CD4-positive, alpha-beta memory T cell (primary cell): ENCODE measurements at regions not wholly inside any gene's neighbourhood (a gene's known extent, or its start where the extent isn't known, plus 50 kb on each side); places are given as distances from the start of the nearest gene placed in this dataset.

Source experiments
- CTCF ChIA-PET: fragments of 350-600 bp; sonication (Branson Sonifier 250); formaldehyde crosslinking; loops from one replicate; lab custom pipeline; 2021; ENCODE audit warnings: inconsistent platforms; ENCODE audit not compliant: partially characterized antibody; lab: Charles Lee
- POLR2A ChIA-PET: fragments of 350-600 bp; sonication (Branson Sonifier 250); formaldehyde crosslinking; loops from one replicate; lab custom pipeline; 2021; ENCODE audit not compliant: partially characterized antibody; lab: Charles Lee
- DNase-seq, 5 donors: peaks; one replicate each; pipeline versions ENCODE4 v3.0.0 to v3.0.0-alpha.2; 2020 to 2022; ENCODE audit warnings: mixed read lengths in 1 of 5
- H3K27ac ChIP-seq: one replicate; pipeline ENCODE4 v1.7.0; 2013; ENCODE audit warnings: low read depth, low read length
- H3K27me3 ChIP-seq: 2 replicates; pipeline ENCODE4 v1.7.0; 2013; ENCODE audit warnings: mild to moderate bottlenecking, low read length, moderate library complexity; ENCODE audit not compliant: insufficient read depth
- H3K36me3 ChIP-seq: 2 replicates; pipeline ENCODE4 v1.7.0; 2013; ENCODE audit warnings: mild to moderate bottlenecking, low read length, moderate library complexity; ENCODE audit not compliant: insufficient read depth
- H3K4me1 ChIP-seq: 2 replicates; pipeline ENCODE4 v1.7.0; 2013; ENCODE audit warnings: mild to moderate bottlenecking, low read length, moderate library complexity; ENCODE audit not compliant: insufficient read depth
- H3K4me3 ChIP-seq, 2 donors: one replicate each; pipeline ENCODE4 v1.7.0; 2013; ENCODE audit warnings: low read length in 2 of 2, mild to moderate bottlenecking in 1 of 2
- H3K9me3 ChIP-seq, 2 donors: one replicate each; pipeline ENCODE4 v1.7.0; 2013; ENCODE audit warnings: low read length in 2 of 2, control low read depth in 1 of 2; ENCODE audit not compliant: control insufficient read depth in 1 of 2
- H3K27ac Mint-ChIP-seq, 7 donors: one replicate each; pipeline ENCODE4 v1.8.0; 2020 to 2021; ENCODE audit warnings: mixed read lengths in 7 of 7, mild to moderate bottlenecking in 6 of 7, inconsistent platforms in 3 of 7, moderate library complexity in 3 of 7
- H3K27me3 Mint-ChIP-seq, 2 donors: one replicate each; pipeline ENCODE4 v1.8.0; 2020 to 2021; ENCODE audit warnings: mixed read lengths in 2 of 2
- H3K36me3 Mint-ChIP-seq, 2 donors: one replicate each; pipeline ENCODE4 v1.8.0; 2020 to 2021; ENCODE audit warnings: mixed read lengths in 2 of 2, inconsistent platforms in 1 of 2, mild to moderate bottlenecking in 1 of 2
- H3K4me1 Mint-ChIP-seq, 4 donors: one replicate each; pipeline ENCODE4 v1.8.0; 2020 to 2021; ENCODE audit warnings: mixed read lengths in 4 of 4, mild to moderate bottlenecking in 1 of 4
- H3K4me3 Mint-ChIP-seq, 8 donors: one replicate each; pipeline ENCODE4 v1.8.0; 2020 to 2021; ENCODE audit warnings: mixed read lengths in 8 of 8, mild to moderate bottlenecking in 7 of 8, moderate library complexity in 6 of 8, inconsistent platforms in 3 of 8
- H3K9me3 Mint-ChIP-seq, 8 donors: one replicate each; pipeline ENCODE4 v1.8.0; 2020 to 2021; ENCODE audit warnings: mixed read lengths in 8 of 8, mild to moderate bottlenecking in 5 of 8, inconsistent platforms in 3 of 8, moderate library complexity in 1 of 8
- intact Hi-C: fragments of 100-400 bp; cut with micrococcal nuclease; formaldehyde crosslinking; loops from one replicate; pipeline ENCODE4 v1.15.1; 2023

DNA sequence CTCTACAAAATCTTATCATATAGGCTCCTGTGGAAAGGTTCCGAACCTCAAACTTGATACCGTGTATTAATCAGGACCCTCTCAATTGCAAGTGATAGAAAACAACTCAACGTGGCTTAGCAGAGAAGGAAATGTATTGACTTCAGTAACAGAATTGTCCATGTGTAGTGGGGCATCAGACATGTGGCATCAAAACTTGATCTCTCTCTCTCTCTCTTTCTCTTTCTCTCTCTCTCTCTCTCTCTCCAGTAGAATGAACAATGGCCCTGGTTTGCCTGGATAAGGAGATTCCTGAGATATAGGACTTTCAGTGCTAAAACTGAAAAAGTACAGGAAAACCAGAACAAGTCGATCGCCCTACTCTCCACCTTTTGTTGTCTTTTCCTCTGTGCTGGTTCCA, 168.2 kb downstream of the DRD1 start:
- Histone ChIP-seq H3K36me3 (no peaks in the 10 kb centered on the region), H3K4me3 (no peak overlapping the region), H3K9me3 (no peaks in the 10 kb centered on the region), H3K27ac (no peak overlapping the region), H3K27me3 (no peaks in the 10 kb centered on the region), H3K4me1 (no peaks in the 10 kb centered on the region)
- POLR2A ChIA-PET = no interaction called here
- Mint-ChIP-seq H3K4me1 (no peaks in the 10 kb centered on the region), H3K27ac (no peak overlapping the region), H3K4me3 (no peak overlapping the region), H3K27me3 (peaks cover 7 to 13% of the 10 kb centered on the region in 2 donors), H3K9me3 (peaks cover 0 to 4% (median 0%) of the 10 kb centered on the region in 8 donors), H3K36me3 (no peaks in the 10 kb centered on the region)
- intact Hi-C loops = no loop called here
- CTCF ChIA-PET = no interaction called here
- no peak for DNase-seq

DNA sequence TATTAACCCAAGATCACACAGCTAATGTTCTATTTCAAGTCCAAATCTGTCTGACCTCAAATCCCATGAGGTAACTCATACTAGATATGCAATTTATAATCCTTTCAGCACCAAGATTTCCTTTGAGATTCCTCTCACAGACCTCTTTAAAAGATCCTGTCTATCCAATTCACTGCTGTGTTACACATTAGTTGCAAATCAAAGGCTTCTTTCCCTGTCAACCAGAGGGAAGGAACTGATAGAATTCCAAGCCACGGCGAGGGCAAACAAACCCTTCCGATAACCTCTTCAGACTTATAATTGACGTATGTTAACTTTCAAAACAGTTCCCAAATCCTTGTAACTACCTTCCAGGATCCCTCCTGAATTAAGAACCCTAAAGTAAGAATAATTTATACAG, 168.9 kb downstream of the DRD1 start:
- POLR2A ChIA-PET = no interaction called here
- Mint-ChIP-seq H3K4me3 (no peak overlapping the region), H3K4me1 (no peaks in the 10 kb centered on the region), H3K27ac (no peak overlapping the region), H3K27me3 (peaks cover 7 to 13% of the 10 kb centered on the region in 2 donors), H3K9me3 (peaks cover 0 to 4% (median 0%) of the 10 kb centered on the region in 8 donors), H3K36me3 (no peaks in the 10 kb centered on the region)
- H3K36me3 ChIP-seq = no peaks in the 10 kb centered on the region
- H3K4me1 ChIP-seq = no peaks in the 10 kb centered on the region
- intact Hi-C loops = no loop called here
- CTCF ChIA-PET = no interaction called here
- H3K4me3 ChIP-seq = no peak overlapping the region
- H3K27me3 ChIP-seq = no peaks in the 10 kb centered on the region
- H3K9me3 ChIP-seq = no peaks in the 10 kb centered on the region
- H3K27ac ChIP-seq = no peak overlapping the region
- DNase-seq = no peak

DNA sequence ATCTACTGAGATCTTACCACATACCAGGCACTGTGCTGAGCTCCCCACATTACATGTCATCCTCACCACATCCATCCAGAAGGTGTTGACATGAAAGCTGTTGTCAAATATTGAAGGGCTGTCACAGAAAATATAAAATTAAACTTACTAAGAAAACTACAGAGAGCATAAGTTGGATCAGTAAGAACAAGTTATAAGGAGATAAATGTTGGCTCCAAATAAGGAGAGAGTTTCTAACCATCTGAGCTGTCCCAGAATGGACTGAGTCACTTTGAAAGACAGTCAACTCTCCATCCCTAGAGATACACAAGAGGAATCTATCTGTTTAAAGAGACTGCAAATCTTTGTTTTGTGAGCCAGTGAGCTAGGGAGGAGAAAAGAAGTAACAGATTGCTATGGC, 169.8 kb downstream of the DRD1 start:
- no peak for DNase-seq
- Histone ChIP-seq H3K27me3 (no peaks in the 10 kb centered on the region), H3K36me3 (no peaks in the 10 kb centered on the region), H3K9me3 (no peaks in the 10 kb centered on the region), H3K4me1 (no peaks in the 10 kb centered on the region), H3K4me3 (no peak overlapping the region), H3K27ac (no peak overlapping the region)
- Mint-ChIP-seq H3K36me3 (no peaks in the 10 kb centered on the region), H3K27ac (no peak overlapping the region), H3K9me3 (peaks cover 0 to 2% (median 0%) of the 10 kb centered on the region in 8 donors), H3K27me3 (peaks cover 8 to 15% of the 10 kb centered on the region in 2 donors), H3K4me1 (no peaks in the 10 kb centered on the region), H3K4me3 (no peak overlapping the region)
- intact Hi-C loops = no loop called here
- POLR2A ChIA-PET = no interaction called here
- CTCF ChIA-PET = no interaction called here

DNA sequence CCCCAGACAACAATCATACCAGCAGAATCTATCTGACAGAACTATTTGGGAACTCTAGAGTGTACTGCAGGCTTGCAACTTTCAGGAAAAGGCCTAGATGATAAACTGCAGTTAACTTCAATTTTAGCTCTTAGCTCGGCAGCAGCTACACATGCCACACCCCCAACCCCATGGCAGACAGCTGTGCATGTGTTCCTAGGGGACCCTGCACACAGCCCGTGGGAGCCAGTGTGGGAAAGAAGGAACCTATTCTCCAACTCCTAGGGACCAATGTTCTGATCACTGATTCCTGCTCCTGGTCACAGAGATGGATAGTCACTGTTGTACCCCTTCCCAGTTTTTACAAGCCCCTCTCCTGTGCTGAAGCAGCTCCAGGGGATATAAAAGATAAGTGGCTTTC, 179.6 kb downstream of the DRD1 start:
- CTCF ChIA-PET = no interaction called here
- H3K27ac Mint-ChIP-seq = no peak overlapping the region
- Histone ChIP-seq H3K9me3 (no peaks in the 10 kb centered on the region), H3K4me3 (no peak overlapping the region), H3K4me1 (no peaks in the 10 kb centered on the region), H3K27ac (no peak overlapping the region), H3K36me3 (no peaks in the 10 kb centered on the region), H3K27me3 (no peaks in the 10 kb centered on the region)
- peaks cover 9 to 22% of the 10 kb centered on the region in 2 donors for H3K27me3 Mint-ChIP-seq
- H3K4me1 Mint-ChIP-seq = no peaks in the 10 kb centered on the region
- POLR2A ChIA-PET = no interaction called here
- H3K4me3 Mint-ChIP-seq = no peak overlapping the region
- no peak for DNase-seq
- peaks cover 0 to 15% (median 5%) of the 10 kb centered on the region in 8 donors for H3K9me3 Mint-ChIP-seq
- intact Hi-C loops = no loop called here
- no peaks in the 10 kb centered on the region for H3K36me3 Mint-ChIP-seq

DNA sequence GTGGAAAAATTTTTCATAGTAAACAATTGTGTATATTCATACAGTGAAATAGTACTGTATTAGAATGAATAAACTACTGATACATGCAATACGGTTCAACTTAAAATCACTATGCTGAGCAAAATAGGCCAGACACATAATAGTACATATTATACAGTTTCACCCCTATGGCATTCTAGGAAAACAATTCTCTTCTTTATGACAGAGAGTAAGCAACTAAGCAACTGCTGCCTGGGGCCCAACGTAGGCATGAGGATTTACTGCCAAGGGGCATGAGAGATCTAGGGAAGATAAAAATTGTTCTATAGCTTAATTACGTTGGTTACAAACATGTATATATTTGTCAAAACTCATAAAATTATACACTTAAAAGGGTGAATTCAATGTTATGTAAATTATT, 180.2 kb downstream of the DRD1 start:
- Histone ChIP-seq H3K4me3 (no peak overlapping the region), H3K36me3 (no peaks in the 10 kb centered on the region), H3K27me3 (no peaks in the 10 kb centered on the region), H3K9me3 (no peaks in the 10 kb centered on the region), H3K27ac (no peak overlapping the region), H3K4me1 (no peaks in the 10 kb centered on the region)
- peaks cover 0 to 15% (median 5%) of the 10 kb centered on the region in 8 donors for H3K9me3 Mint-ChIP-seq
- DNase-seq = no peak
- ChIA-PET POLR2A (no interaction called here), CTCF (no interaction called here)
- H3K36me3 Mint-ChIP-seq = no peaks in the 10 kb centered on the region
- H3K4me1 Mint-ChIP-seq = no peaks in the 10 kb centered on the region
- H3K27ac Mint-ChIP-seq = no peak overlapping the region
- intact Hi-C loops = no loop called here
- no peak overlapping the region for H3K4me3 Mint-ChIP-seq
- H3K27me3 Mint-ChIP-seq = peaks cover 6 to 22% of the 10 kb centered on the region in 2 donors

DNA sequence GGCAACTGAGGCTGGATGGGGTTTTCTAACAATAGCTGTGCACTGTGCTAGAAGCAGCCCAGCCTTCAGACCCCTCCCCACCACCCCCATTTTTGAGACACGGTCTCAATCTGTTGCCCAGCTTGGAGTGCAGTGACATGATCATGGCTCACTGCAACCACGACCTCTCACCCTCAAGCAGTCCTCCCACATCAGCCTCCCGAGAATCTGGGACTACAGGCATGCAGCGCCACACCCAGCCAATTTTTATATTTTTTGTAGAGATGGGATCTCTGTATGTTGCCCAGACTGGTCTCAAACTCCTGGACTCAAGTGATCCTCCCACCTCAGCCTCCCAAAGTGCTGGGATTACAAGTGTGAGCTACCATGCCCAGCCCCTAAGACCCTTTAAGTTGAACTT, 182.5 kb downstream of the DRD1 start:
- ChIA-PET CTCF (no interaction called here), POLR2A (no interaction called here)
- no peaks in the 10 kb centered on the region for H3K36me3 Mint-ChIP-seq
- no peaks in the 10 kb centered on the region for H3K27me3 ChIP-seq
- DNase-seq = no peak
- H3K4me1 ChIP-seq = no peaks in the 10 kb centered on the region
- H3K4me1 Mint-ChIP-seq = peaks cover 0 to 4% (median 0%) of the 10 kb centered on the region in 4 donors
- H3K9me3 ChIP-seq = no peaks in the 10 kb centered on the region
- H3K4me3 ChIP-seq = no peak overlapping the region
- intact Hi-C loops = no loop called here
- H3K4me3 Mint-ChIP-seq = no peak overlapping the region
- peaks cover 4 to 19% of the 10 kb centered on the region in 2 donors for H3K27me3 Mint-ChIP-seq
- no peak overlapping the region for H3K27ac Mint-ChIP-seq
- H3K9me3 Mint-ChIP-seq = peaks cover 0 to 15% (median 5%) of the 10 kb centered on the region in 8 donors
- H3K27ac ChIP-seq = no peak overlapping the region
- no peaks in the 10 kb centered on the region for H3K36me3 ChIP-seq

DNA sequence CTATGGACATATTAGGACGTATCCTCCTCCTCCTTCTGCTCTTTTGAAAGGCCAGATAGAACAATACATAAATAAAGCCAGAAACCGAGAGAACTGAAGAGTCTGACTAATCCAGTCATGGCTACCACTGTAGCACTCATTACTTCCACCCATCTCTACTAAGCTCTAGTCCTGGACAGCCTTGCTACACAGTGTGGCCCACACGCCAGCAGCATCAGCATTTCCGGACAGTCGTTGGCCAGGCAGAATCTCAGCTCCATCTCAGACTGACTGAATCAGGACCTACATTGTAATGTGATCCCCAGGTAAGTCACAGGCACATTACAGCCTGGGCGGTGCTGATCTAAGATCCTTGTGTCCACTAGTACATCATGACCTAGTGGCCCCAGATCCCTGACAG, 182.9 kb downstream of the DRD1 start:
- Histone ChIP-seq H3K4me3 (no peak overlapping the region), H3K4me1 (no peaks in the 10 kb centered on the region), H3K36me3 (no peaks in the 10 kb centered on the region), H3K27ac (no peak overlapping the region), H3K9me3 (no peaks in the 10 kb centered on the region), H3K27me3 (no peaks in the 10 kb centered on the region)
- peaks cover 0 to 4% (median 0%) of the 10 kb centered on the region in 4 donors for H3K4me1 Mint-ChIP-seq
- peaks cover 0 to 15% (median 5%) of the 10 kb centered on the region in 8 donors for H3K9me3 Mint-ChIP-seq
- H3K4me3 Mint-ChIP-seq = no peak overlapping the region
- intact Hi-C loops = no loop called here
- H3K27ac Mint-ChIP-seq = no peak overlapping the region
- no peak for DNase-seq
- H3K27me3 Mint-ChIP-seq = peaks cover 4 to 19% of the 10 kb centered on the region in 2 donors
- CTCF ChIA-PET = no interaction called here
- POLR2A ChIA-PET = no interaction called here
- H3K36me3 Mint-ChIP-seq = no peaks in the 10 kb centered on the region

DNA sequence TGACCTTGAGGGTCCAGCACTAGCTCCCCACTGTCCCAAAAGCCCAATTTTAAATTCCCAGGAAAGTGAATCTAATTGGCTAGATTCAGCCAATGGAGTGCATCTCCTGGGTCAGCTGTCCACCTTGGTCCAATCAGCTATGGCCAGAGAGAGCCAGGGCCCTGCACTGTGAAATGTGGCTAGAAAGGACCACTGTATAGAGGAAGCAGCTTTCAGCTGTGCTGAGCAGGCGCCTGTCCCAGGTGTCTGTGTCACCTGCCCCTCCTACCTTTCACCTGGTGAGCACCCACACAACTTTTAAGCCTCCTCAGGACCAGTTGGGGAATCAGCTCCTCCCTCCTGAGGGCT, 186.2 kb downstream of the DRD1 start:
- CTCF ChIA-PET = no interaction called here
- H3K4me1 Mint-ChIP-seq = peaks cover 0 to 13% (median 0%) of the 10 kb centered on the region in 4 donors
- H3K36me3 Mint-ChIP-seq = no peaks in the 10 kb centered on the region

More for the DNA sequence above, 186.2 kb downstream of the DRD1 start:
- H3K27ac Mint-ChIP-seq = no peak overlapping the region
- H3K27me3 Mint-ChIP-seq = peaks cover 4 to 12% of the 10 kb centered on the region in 2 donors
- Histone ChIP-seq H3K9me3 (no peaks in the 10 kb centered on the region), H3K4me1 (no peaks in the 10 kb centered on the region), H3K36me3 (no peaks in the 10 kb centered on the region), H3K27me3 (no peaks in the 10 kb centered on the region), H3K4me3 (no peak overlapping the region), H3K27ac (no peak overlapping the region)
- peaks cover 0 to 11% (median 4%) of the 10 kb centered on the region in 8 donors for H3K9me3 Mint-ChIP-seq
- POLR2A ChIA-PET = no interaction called here
- DNase-seq = no peak
- intact Hi-C loops = no loop called here
- no peak overlapping the region for H3K4me3 Mint-ChIP-seq
